GM23338 (cell line): ENCODE measurements at regions not wholly inside any gene's neighbourhood (a gene's known extent, or its start where the extent isn't known, plus 50 kb on each side); places are given as distances from the start of the nearest gene placed in this dataset.

Experiments
- ATAC-seq: fragments of 200-7000 bp; cut with Tn5 transposase; 3 replicates; pipeline ENCODE4 v1.9.1; 2020
- DNase-seq: peaks from one replicate; pipeline ENCODE4 v3.0.0-alpha.2; 2015; ENCODE audit warnings: low spot score
- H2AFZ ChIP-seq: fragments of 200-600 bp; sonication (generic); 2 replicates; pipeline ENCODE4 v1.8.0; 2016; ENCODE audit warnings: antibody characterized with exemption, mild to moderate bottlenecking, moderate library complexity
- H3F3A ChIP-seq: fragments of 200-600 bp; sonication (generic); replicated peaks from 2 replicates; pipeline ENCODE4 v1.8.0; 2017; ENCODE audit warnings: antibody characterized with exemption, mixed run types, low read depth
- H3K27ac ChIP-seq: fragments of 200-600 bp; sonication (generic); 2 replicates; pipeline ENCODE4 v1.6.1; 2016; ENCODE audit warnings: low read depth
- H3K27me3 ChIP-seq: fragments of 200-600 bp; sonication (generic); 2 replicates; pipeline ENCODE4 v1.8.0; 2016; ENCODE audit warnings: mild to moderate bottlenecking, mixed run types, moderate library complexity; ENCODE audit not compliant: insufficient read depth
- H3K36me3 ChIP-seq: fragments of 200-600 bp; sonication (generic); 2 replicates; pipeline ENCODE4 v1.8.0; 2016; ENCODE audit warnings: mild to moderate bottlenecking; ENCODE audit not compliant: insufficient read depth
- H3K4me1 ChIP-seq: fragments of 200-600 bp; sonication (generic); 2 replicates; pipeline ENCODE4 v1.8.0; 2016; ENCODE audit warnings: mild to moderate bottlenecking, moderate library complexity; ENCODE audit not compliant: insufficient read depth
- H3K4me2 ChIP-seq: fragments of 200-600 bp; sonication (generic); 2 replicates; pipeline ENCODE4 v1.7.1; 2017; ENCODE audit warnings: mixed run types
- H3K4me3 ChIP-seq: fragments of 200-600 bp; sonication (generic); 2 replicates; pipeline ENCODE4 v1.6.1; 2016; ENCODE audit warnings: mixed run types
- H3K79me2 ChIP-seq: fragments of 200-600 bp; sonication (generic); replicated peaks from 2 replicates; pipeline ENCODE4 v1.8.0; 2017; ENCODE audit warnings: mild to moderate bottlenecking; ENCODE audit not compliant: insufficient read depth
- H3K9me2 ChIP-seq: fragments of 200-600 bp; sonication (generic); 2 replicates; pipeline ENCODE4 v1.8.0; 2017; ENCODE audit not compliant: insufficient read depth
- H4K20me1 ChIP-seq: fragments of 200-600 bp; sonication (generic); replicated peaks from 2 replicates; pipeline ENCODE4 v1.8.0; 2017; ENCODE audit warnings: mild to moderate bottlenecking; ENCODE audit not compliant: insufficient read depth
- H3K27ac Mint-ChIP-seq: 2 replicates; pipeline ENCODE4 v1.8.0; 2020; ENCODE audit warnings: inconsistent platforms, mild to moderate bottlenecking, moderate library complexity, mixed read lengths
- H3K27me3 Mint-ChIP-seq: 3 replicates; pipeline ENCODE4 v1.8.0; 2022; ENCODE audit warnings: low read depth, mild to moderate bottlenecking, moderate library complexity, mixed read lengths, inconsistent platforms; ENCODE audit not compliant: insufficient read depth, poor library complexity
- H3K36me3 Mint-ChIP-seq: 3 replicates; pipeline ENCODE4 v1.8.0; 2021; ENCODE audit warnings: low read depth, mild to moderate bottlenecking, inconsistent platforms, moderate library complexity, mixed read lengths
- H3K4me1 Mint-ChIP-seq: 3 replicates; pipeline ENCODE4 v1.8.0; 2020; ENCODE audit warnings: mild to moderate bottlenecking, inconsistent platforms, mixed read lengths
- H3K4me3 Mint-ChIP-seq: 3 replicates; pipeline ENCODE4 v1.8.0; 2021; ENCODE audit warnings: moderate library complexity, mild to moderate bottlenecking, inconsistent platforms, mixed read lengths
- H3K9me3 Mint-ChIP-seq: 3 replicates; pipeline ENCODE4 v1.8.0; 2020; ENCODE audit warnings: moderate library complexity, mild to moderate bottlenecking, inconsistent platforms, mixed read lengths
- EZH2 ChIP-seq: fragments of 200-600 bp; sonication (generic); IDR thresholded peaks from one replicate; pipeline ENCODE4 v1.8.0; 2017; ENCODE audit warnings: antibody characterized with exemption, mild to moderate bottlenecking, low read depth; ENCODE audit not compliant: unreplicated experiment
- EZH2phosphoT487 ChIP-seq: fragments of 200-600 bp; sonication (generic); IDR thresholded peaks from one replicate; pipeline ENCODE4 v1.8.1; 2018; ENCODE audit warnings: antibody characterized with exemption; ENCODE audit not compliant: unreplicated experiment
- NANOG ChIP-seq: IDR thresholded peaks from 2 replicates; pipeline ENCODE4 v1.6.1; 2016; ENCODE audit warnings: antibody characterized with exemption, borderline replicate concordance
- POLR2AphosphoS5 ChIP-seq: IDR thresholded peaks from 2 replicates; pipeline ENCODE4 v1.6.1; 2016; ENCODE audit warnings: antibody characterized with exemption, low read depth
- STAT1 ChIP-seq: IDR thresholded peaks from one replicate; pipeline ENCODE4 v1.6.1; 2016; ENCODE audit warnings: antibody characterized with exemption; ENCODE audit not compliant: unreplicated experiment
- ZNF114 ChIP-seq: fragments of 250-450 bp; sonication (Bioruptor Pico); IDR thresholded peaks from 2 replicates; pipeline ENCODE4 v1.5.0; 2020; ENCODE audit warnings: mild to moderate bottlenecking, moderate library complexity
- ZNF331 ChIP-seq: fragments of 250-450 bp; sonication (Bioruptor Pico); IDR thresholded peaks from 2 replicates; pipeline ENCODE4 v1.5.0; 2020; ENCODE audit warnings: low read depth, mild to moderate bottlenecking, moderate library complexity
- TF ChIP-seq, protein P1 (sequence below): IDR thresholded peaks from 2 replicates; pipeline ENCODE4 v1.6.1; 2016; ENCODE audit warnings: antibody characterized with exemption
- TF ChIP-seq, protein P2 (sequence below), 2 experiments: fragments of 200-600 bp in 1 of 2; sonication (generic) in 1 of 2; conservative IDR thresholded peaks; 2 replicates each; pipeline versions ENCODE4 v1.5.1 to v1.6.1; 2016 to 2017; ENCODE audit warnings: antibody characterized with exemption in 2 of 2, low read depth in 2 of 2, mild to moderate bottlenecking in 2 of 2, moderate library complexity in 1 of 2
- TF ChIP-seq, protein P3 (sequence below): fragments of 250-450 bp; sonication (Bioruptor Pico); IDR thresholded peaks from 2 replicates; pipeline ENCODE4 v1.5.0; 2020; ENCODE audit warnings: mild to moderate bottlenecking, moderate library complexity

DNA sequence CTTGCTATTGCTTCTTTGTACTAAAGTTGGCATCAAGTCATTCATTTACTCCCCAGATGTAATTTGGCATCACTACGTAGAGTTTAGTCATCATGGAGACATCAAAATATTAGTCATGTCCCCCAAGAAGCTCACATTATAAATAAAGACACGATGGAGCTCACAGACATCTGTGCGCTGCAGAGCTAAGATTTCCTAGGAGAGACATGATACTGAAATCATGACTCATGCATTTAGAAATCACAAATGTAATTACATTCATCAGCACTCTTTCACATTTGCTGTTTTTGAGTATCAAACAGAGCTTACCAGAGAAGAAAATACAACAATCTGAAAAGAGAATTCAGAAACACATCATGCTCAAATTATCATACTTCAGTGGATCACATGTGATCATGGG, 169.8 kb downstream of the LRIG3 start:
- no peaks in the 10 kb centered on the region for H3K27me3 Mint-ChIP-seq

DNA sequence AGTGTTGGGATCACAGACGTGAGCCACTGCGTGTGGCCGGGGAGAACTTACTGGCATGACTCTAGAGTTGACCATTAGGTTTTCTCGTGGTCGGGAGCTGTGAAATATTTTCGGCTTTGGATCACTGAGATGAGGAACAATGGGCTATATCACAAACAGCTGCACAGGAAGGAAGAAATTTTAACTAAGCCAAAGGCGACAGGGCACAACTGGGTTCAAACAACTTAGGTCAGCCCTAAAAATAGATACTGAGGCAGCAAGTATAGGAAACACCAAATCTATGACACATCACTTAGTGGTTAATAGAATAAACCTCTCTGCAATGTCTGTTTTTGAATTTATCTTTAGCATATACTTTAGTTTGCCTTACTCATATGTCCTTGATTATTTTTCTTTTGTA, 162.9 kb downstream of the LRIG3 start:
- Histone ChIP-seq H3K9me2 (no peaks in the 10 kb centered on the region), H3K79me2 (no peaks in the 10 kb centered on the region), H4K20me1 (no peaks in the 10 kb centered on the region), H3F3A (no peaks in the 10 kb centered on the region), H3K4me3 (no peak overlapping the region), H3K4me1 (no peaks in the 10 kb centered on the region), H3K36me3 (no peaks in the 10 kb centered on the region; the same call in 1 of the 2 replicates), H3K27ac (no peak overlapping the region), H3K27me3 (no peaks in the 10 kb centered on the region), H2AFZ (no peak overlapping the region), H3K4me2 (no peak overlapping the region)
- Mint-ChIP-seq H3K27me3 (peaks cover 1% of the 10 kb centered on the region), H3K9me3 (peaks cover 2% of the 10 kb centered on the region; the same call in 1 of the 3 replicates), H3K36me3 (no peaks in the 10 kb centered on the region), H3K4me1 (no peaks in the 10 kb centered on the region), H3K27ac (no peak overlapping the region), H3K4me3 (no peak overlapping the region)
- ATAC-seq (no peak), DNase-seq (no peak)
- TF ChIP-seq STAT1, result no peak
- no peak for TF ChIP-seq ZNF331
- TF ChIP-seq, protein P1, sequence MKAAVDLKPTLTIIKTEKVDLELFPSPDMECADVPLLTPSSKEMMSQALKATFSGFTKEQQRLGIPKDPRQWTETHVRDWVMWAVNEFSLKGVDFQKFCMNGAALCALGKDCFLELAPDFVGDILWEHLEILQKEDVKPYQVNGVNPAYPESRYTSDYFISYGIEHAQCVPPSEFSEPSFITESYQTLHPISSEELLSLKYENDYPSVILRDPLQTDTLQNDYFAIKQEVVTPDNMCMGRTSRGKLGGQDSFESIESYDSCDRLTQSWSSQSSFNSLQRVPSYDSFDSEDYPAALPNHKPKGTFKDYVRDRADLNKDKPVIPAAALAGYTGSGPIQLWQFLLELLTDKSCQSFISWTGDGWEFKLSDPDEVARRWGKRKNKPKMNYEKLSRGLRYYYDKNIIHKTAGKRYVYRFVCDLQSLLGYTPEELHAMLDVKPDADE, result no peak
- TF ChIP-seq NANOG, result no peak
- TF ChIP-seq EZH2, result no peak
- TF ChIP-seq ZNF114 (CRISPR knock-in tag), result no peak
- TF ChIP-seq, protein P2, sequence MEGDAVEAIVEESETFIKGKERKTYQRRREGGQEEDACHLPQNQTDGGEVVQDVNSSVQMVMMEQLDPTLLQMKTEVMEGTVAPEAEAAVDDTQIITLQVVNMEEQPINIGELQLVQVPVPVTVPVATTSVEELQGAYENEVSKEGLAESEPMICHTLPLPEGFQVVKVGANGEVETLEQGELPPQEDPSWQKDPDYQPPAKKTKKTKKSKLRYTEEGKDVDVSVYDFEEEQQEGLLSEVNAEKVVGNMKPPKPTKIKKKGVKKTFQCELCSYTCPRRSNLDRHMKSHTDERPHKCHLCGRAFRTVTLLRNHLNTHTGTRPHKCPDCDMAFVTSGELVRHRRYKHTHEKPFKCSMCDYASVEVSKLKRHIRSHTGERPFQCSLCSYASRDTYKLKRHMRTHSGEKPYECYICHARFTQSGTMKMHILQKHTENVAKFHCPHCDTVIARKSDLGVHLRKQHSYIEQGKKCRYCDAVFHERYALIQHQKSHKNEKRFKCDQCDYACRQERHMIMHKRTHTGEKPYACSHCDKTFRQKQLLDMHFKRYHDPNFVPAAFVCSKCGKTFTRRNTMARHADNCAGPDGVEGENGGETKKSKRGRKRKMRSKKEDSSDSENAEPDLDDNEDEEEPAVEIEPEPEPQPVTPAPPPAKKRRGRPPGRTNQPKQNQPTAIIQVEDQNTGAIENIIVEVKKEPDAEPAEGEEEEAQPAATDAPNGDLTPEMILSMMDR (conservative IDR thresholded peaks at IDR 0.05; ENCODE audit: low read depth in 2 of 2), result no peak
- TF ChIP-seq, protein P3, sequence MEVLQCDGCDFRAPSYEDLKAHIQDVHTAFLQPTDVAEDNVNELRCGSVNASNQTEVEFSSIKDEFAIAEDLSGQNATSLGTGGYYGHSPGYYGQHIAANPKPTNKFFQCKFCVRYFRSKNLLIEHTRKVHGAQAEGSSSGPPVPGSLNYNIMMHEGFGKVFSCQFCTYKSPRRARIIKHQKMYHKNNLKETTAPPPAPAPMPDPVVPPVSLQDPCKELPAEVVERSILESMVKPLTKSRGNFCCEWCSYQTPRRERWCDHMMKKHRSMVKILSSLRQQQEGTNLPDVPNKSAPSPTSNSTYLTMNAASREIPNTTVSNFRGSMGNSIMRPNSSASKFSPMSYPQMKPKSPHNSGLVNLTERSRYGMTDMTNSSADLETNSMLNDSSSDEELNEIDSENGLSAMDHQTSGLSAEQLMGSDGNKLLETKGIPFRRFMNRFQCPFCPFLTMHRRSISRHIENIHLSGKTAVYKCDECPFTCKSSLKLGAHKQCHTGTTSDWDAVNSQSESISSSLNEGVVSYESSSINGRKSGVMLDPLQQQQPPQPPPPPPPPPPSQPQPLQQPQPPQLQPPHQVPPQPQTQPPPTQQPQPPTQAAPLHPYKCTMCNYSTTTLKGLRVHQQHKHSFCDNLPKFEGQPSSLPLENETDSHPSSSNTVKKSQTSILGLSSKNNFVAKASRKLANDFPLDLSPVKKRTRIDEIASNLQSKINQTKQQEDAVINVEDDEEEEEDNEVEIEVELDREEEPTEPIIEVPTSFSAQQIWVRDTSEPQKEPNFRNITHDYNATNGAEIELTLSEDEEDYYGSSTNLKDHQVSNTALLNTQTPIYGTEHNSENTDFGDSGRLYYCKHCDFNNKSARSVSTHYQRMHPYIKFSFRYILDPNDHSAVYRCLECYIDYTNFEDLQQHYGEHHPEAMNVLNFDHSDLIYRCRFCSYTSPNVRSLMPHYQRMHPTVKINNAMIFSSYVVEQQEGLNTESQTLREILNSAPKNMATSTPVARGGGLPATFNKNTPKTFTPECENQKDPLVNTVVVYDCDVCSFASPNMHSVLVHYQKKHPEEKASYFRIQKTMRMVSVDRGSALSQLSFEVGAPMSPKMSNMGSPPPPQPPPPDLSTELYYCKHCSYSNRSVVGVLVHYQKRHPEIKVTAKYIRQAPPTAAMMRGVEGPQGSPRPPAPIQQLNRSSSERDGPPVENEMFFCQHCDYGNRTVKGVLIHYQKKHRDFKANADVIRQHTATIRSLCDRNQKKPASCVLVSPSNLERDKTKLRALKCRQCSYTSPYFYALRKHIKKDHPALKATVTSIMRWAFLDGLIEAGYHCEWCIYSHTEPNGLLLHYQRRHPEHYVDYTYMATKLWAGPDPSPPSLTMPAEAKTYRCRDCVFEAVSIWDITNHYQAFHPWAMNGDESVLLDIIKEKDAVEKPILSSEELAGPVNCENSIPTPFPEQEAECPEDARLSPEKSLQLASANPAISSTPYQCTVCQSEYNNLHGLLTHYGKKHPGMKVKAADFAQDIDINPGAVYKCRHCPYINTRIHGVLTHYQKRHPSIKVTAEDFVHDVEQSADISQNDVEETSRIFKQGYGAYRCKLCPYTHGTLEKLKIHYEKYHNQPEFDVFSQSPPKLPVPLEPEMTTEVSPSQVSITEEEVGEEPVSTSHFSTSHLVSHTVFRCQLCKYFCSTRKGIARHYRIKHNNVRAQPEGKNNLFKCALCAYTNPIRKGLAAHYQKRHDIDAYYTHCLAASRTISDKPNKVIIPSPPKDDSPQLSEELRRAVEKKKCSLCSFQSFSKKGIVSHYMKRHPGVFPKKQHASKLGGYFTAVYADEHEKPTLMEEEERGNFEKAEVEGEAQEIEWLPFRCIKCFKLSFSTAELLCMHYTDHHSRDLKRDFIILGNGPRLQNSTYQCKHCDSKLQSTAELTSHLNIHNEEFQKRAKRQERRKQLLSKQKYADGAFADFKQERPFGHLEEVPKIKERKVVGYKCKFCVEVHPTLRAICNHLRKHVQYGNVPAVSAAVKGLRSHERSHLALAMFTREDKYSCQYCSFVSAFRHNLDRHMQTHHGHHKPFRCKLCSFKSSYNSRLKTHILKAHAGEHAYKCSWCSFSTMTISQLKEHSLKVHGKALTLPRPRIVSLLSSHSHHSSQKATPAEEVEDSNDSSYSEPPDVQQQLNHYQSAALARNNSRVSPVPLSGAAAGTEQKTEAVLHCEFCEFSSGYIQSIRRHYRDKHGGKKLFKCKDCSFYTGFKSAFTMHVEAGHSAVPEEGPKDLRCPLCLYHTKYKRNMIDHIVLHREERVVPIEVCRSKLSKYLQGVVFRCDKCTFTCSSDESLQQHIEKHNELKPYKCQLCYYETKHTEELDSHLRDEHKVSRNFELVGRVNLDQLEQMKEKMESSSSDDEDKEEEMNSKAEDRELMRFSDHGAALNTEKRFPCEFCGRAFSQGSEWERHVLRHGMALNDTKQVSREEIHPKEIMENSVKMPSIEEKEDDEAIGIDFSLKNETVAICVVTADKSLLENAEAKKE (CRISPR knock-in tag), result no peak

More for the DNA sequence above, 169.8 kb downstream of the LRIG3 start:
- H3K27me3 ChIP-seq, result no peaks in the 10 kb centered on the region
- no peaks in the 10 kb centered on the region for H4K20me1 ChIP-seq
- no peak overlapping the region for H2AFZ ChIP-seq
- H3K4me3 Mint-ChIP-seq, result no peak overlapping the region
- no peaks in the 10 kb centered on the region for H3F3A ChIP-seq
- TF ChIP-seq ZNF331 (no peak), STAT1 (no peak), POLR2AphosphoS5 (no peak), EZH2phosphoT487 (no peak)
- TF ChIP-seq, protein P2 (conservative IDR thresholded peaks at IDR 0.05; ENCODE audit: low read depth in 2 of 2), result no peak
- H3K4me3 ChIP-seq, result no peak overlapping the region
- H3K4me1 Mint-ChIP-seq, result peaks cover 11% of the 10 kb centered on the region
- H3K9me3 Mint-ChIP-seq, result peaks cover 2% of the 10 kb centered on the region; the same call in 1 of the 3 replicates
- H3K36me3 Mint-ChIP-seq, result no peaks in the 10 kb centered on the region
- H3K27ac Mint-ChIP-seq, result no peak overlapping the region
- no peak overlapping the region for H3K4me2 ChIP-seq
- peaks cover 7% of the 10 kb centered on the region; the same call in 1 of the 2 replicates for H3K4me1 ChIP-seq
- DNase-seq (no peak), ATAC-seq (no peak)
- H3K79me2 ChIP-seq, result no peaks in the 10 kb centered on the region
- H3K36me3 ChIP-seq, result no peaks in the 10 kb centered on the region; the same call in 1 of the 2 replicates
- H3K9me2 ChIP-seq, result 0 out of 2 replicates have a peak, but pooled peaks cover 4% of the 10 kb centered on the region
- no peak overlapping the region for H3K27ac ChIP-seq
